Psoas muscle (tissue), 7 donors: ENCODE measurements at regions not wholly inside any gene's neighbourhood (a gene's known extent, or its start where the extent isn't known, plus 50 kb on each side); places are given as distances from the start of the nearest gene placed in this dataset.

Source experiments
- ATAC-seq, 4 donors: fragments of 200-7000 bp; cut with Tn5 transposase; one replicate each; pipeline ENCODE4 v1.9.1; 2020; ENCODE audit warnings: moderate library complexity in 3 of 4, mild to moderate bottlenecking in 2 of 4
- DNase-seq, 2 donors: peaks; one replicate each; pipeline ENCODE4 v3.0.0-alpha.2; 2020
- H3K27ac ChIP-seq: fragments of 200-600 bp; one replicate; pipeline ENCODE4 v1.8.0; 2022
- H3K27me3 ChIP-seq, 3 donors: fragments of 200-600 bp in 1 of 3; one replicate each; pipeline versions ENCODE4 v1.6.1 to v1.8.0; 2013 to 2022; ENCODE audit warnings: low read length in 2 of 3, mild to moderate bottlenecking in 2 of 3, moderate library complexity in 1 of 3; ENCODE audit not compliant: insufficient read depth in 3 of 3
- H3K36me3 ChIP-seq, 2 donors: fragments of 200-600 bp in 1 of 2; one replicate each; pipeline versions ENCODE4 v1.6.1 to v1.8.0; 2013 to 2022; ENCODE audit warnings: low read depth in 1 of 2, mild to moderate bottlenecking in 1 of 2, moderate library complexity in 1 of 2; ENCODE audit not compliant: insufficient read depth in 1 of 2
- H3K4me1 ChIP-seq: fragments of 200-600 bp; one replicate; pipeline ENCODE4 v1.8.0; 2022
- H3K4me3 ChIP-seq: fragments of 200-600 bp; one replicate; pipeline ENCODE4 v1.8.0; 2022; ENCODE audit warnings: mild to moderate bottlenecking
- H3K9me3 ChIP-seq: fragments of 200-600 bp; one replicate; pipeline ENCODE4 v1.8.0; 2022
- CTCF ChIP-seq: fragments of 200-600 bp; IDR thresholded peaks from one replicate; pipeline ENCODE4 v1.8.0; 2022; ENCODE audit warnings: antibody characterized with exemption
- WGBS, 3 donors: extraction: QIAGEN DNeasy Blood & Tissue Kit; methylation state at CpG; one replicate each; pipeline versions ENCODE4 v1.1.6 to v1.1.7; 2013; 5-methylcytosine and 5-hydroxymethylcytosine counted together
- intact Hi-C, 2 donors: fragments of 100-400 bp; cut with DNase I; formaldehyde crosslinking; loops; one replicate each; pipeline versions ENCODE4 v1.11.0 to v1.14.2; 2022
- donor health status: healthy with polysubstance abuse.
- donor health status: DM: no; HTN: no; CAD: no; lungs with moderate emphysema.
- donor health status: Bipolar disorder and iron deficiency.
- donor health status: healthy.
- donor health status: DM: yes; HTN: yes; CAD: no.
- donor health status: DM: no; HTN: no; CAD: no.
- donor health status: DM: yes; HTN: yes; CAD: no.

GRCh38 chr2:212737392-212738172 lies 199.0 kb upstream of the ERBB4 start:
- DNase-seq = no peak
- no peaks in the 10 kb centered on the region for H3K4me1 ChIP-seq
- intact Hi-C loops = no loop called here
- no peaks in the 10 kb centered on the region for H3K36me3 ChIP-seq
- H3K9me3 ChIP-seq = no peaks in the 10 kb centered on the region
- no peak for TF ChIP-seq CTCF
- no peak overlapping the region for H3K4me3 ChIP-seq
- H3K27me3 ChIP-seq = no peaks in the 10 kb centered on the region
- WGBS, 3 donors = 66 to 67% (median 67%) methylated on average over 4 of the region's 4 CpGs
- no peak for ATAC-seq
- H3K27ac ChIP-seq = no peak overlapping the region

- ATAC-seq = no peak
- intact Hi-C loops = no loop called here
Observed at GRCh38 chr2:212736385-212736726, 197.8 kb upstream of the ERBB4 start.

GRCh38 chr2:212733273-212733672 lies 194.7 kb upstream of the ERBB4 start:
- intact Hi-C loops = no loop called here
- H3K36me3 ChIP-seq = no peaks in the 10 kb centered on the region
- DNase-seq (no peak), ATAC-seq (no peak)
- no peaks in the 10 kb centered on the region for H3K9me3 ChIP-seq
- no peak overlapping the region for H3K4me3 ChIP-seq
- no peaks in the 10 kb centered on the region for H3K4me1 ChIP-seq
- H3K27ac ChIP-seq = no peak overlapping the region
- no peak for TF ChIP-seq CTCF
- WGBS, 3 donors = 32 to 53% (median 34%) methylated on average over 4 of the region's 4 CpGs
- H3K27me3 ChIP-seq = no peaks in the 10 kb centered on the region

More at GRCh38 chr2:212736385-212736726, 197.8 kb upstream of the ERBB4 start:
- Histone ChIP-seq H3K27me3 (no peaks in the 10 kb centered on the region), H3K9me3 (no peaks in the 10 kb centered on the region), H3K36me3 (no peaks in the 10 kb centered on the region), H3K27ac (no peak overlapping the region), H3K4me1 (no peaks in the 10 kb centered on the region), H3K4me3 (no peak overlapping the region)
- DNase-seq = no peak
- 87 to 100% (median 88%) methylated on average over 1 of the region's 1 CpG for WGBS, 3 donors
- TF ChIP-seq CTCF = no peak

GRCh38 chr2:212732860-212733259 lies 194.3 kb upstream of the ERBB4 start:
- ATAC-seq = no peak
- intact Hi-C loops = no loop called here

More at GRCh38 chr2:212732860-212733259, 194.3 kb upstream of the ERBB4 start:
- DNase-seq = no peak
- WGBS, 3 donors = 67 to 77% (median 67%) methylated on average over 3 of the region's 3 CpGs
- H3K9me3 ChIP-seq = no peaks in the 10 kb centered on the region
- no peaks in the 10 kb centered on the region for H3K4me1 ChIP-seq
- H3K36me3 ChIP-seq = no peaks in the 10 kb centered on the region
- H3K4me3 ChIP-seq = no peak overlapping the region
- no peaks in the 10 kb centered on the region for H3K27me3 ChIP-seq
- H3K27ac ChIP-seq = no peak overlapping the region
- TF ChIP-seq CTCF = no peak
